ENCODE measurements at regions not wholly inside any gene's neighbourhood (a gene's known extent, or its start where the extent isn't known, plus 50 kb on each side); places are given as distances from the start of the nearest gene placed in this dataset.

DNA sequence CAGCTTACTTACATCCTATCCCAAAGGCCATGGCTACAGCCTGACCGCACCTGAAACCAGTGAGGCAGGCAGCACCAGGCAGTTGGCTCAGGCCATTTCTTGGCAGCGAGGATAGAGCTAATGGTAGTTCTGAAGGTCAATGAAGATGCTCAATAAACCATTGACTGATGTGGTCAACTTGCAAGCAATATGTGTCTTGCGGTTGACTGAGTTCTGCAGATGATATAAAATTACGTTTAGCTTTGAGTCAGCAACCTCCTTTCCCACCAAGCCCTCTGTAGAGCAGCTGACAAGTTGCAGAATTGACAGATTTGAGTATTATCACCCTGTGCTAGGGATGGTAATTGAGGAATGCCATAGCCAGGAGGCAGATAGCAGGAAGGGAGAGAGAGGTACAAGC is 189.0 kb upstream of the PUM3 start:
- TF ChIP-seq, protein P1, sequence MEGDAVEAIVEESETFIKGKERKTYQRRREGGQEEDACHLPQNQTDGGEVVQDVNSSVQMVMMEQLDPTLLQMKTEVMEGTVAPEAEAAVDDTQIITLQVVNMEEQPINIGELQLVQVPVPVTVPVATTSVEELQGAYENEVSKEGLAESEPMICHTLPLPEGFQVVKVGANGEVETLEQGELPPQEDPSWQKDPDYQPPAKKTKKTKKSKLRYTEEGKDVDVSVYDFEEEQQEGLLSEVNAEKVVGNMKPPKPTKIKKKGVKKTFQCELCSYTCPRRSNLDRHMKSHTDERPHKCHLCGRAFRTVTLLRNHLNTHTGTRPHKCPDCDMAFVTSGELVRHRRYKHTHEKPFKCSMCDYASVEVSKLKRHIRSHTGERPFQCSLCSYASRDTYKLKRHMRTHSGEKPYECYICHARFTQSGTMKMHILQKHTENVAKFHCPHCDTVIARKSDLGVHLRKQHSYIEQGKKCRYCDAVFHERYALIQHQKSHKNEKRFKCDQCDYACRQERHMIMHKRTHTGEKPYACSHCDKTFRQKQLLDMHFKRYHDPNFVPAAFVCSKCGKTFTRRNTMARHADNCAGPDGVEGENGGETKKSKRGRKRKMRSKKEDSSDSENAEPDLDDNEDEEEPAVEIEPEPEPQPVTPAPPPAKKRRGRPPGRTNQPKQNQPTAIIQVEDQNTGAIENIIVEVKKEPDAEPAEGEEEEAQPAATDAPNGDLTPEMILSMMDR (IDR thresholded peaks at IDR 0.05): no peak
- TF ChIP-seq POLR2AphosphoS5 (IDR thresholded peaks at IDR 0.05) (no peak), POLR2A (IDR thresholded peaks at IDR 0.05) (no peak)
